ENCODE measurements at regions not wholly inside any gene's neighbourhood (a gene's known extent, or its start where the extent isn't known, plus 50 kb on each side); places are given as distances from the start of the nearest gene placed in this dataset.

DNA sequence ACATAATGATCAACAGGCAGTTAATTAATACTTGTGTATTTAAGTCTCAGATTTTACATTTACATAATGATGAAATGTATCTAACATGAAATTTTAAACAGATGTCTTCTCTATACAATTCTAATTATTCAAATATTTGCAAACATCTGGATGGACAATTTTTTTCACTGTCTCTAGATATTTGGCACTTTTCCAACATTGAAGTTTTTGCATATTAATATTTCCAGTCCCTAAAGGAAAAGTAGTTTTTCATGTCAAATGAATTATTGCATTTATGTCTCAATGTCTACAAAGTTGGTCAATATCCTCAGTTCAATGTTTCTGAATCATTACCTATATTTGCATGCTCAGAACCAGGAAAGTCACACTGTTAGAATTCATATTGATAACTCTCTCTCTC, 560.9 kb upstream of the PKDCC start:
- DNase-seq (ENCODE audit: low read depth), result no peak
- TF ChIP-seq CTCF (conservative IDR thresholded peaks at IDR 0.05; ENCODE audit: low read depth, low read length), result no peak
- no peak overlapping the region for H3K4me3 ChIP-seq (ENCODE audit: low read depth, low read length)

GRCh38 chr2:41488888-41489287, 558.9 kb upstream of the PKDCC start:
- H3K4me3 ChIP-seq (ENCODE audit: low read depth, low read length), result no peak overlapping the region
- no peak for TF ChIP-seq CTCF (conservative IDR thresholded peaks at IDR 0.05; ENCODE audit: low read depth, low read length)
- no peak for DNase-seq (ENCODE audit: low read depth)

GRCh38 chr2:41489638-41490037, 558.2 kb upstream of the PKDCC start:
- DNase-seq (ENCODE audit: low read depth), result no peak
- H3K4me3 ChIP-seq (ENCODE audit: low read depth, low read length), result no peak overlapping the region
- no peak for TF ChIP-seq CTCF (conservative IDR thresholded peaks at IDR 0.05; ENCODE audit: low read depth, low read length)

- TF ChIP-seq CTCF (conservative IDR thresholded peaks at IDR 0.05; ENCODE audit: low read depth, low read length), result no peak
- peak; percentile 4 for DNase-seq (ENCODE audit: low read depth)
- no peak overlapping the region for H3K4me3 ChIP-seq (ENCODE audit: low read depth, low read length)
Observed at GRCh38 chr2:41495050-41495449, 552.8 kb upstream of the PKDCC start.

- no peak for DNase-seq (ENCODE audit: low read depth)
- TF ChIP-seq CTCF (conservative IDR thresholded peaks at IDR 0.05; ENCODE audit: low read depth, low read length), result peak; percentile 2
Observed at GRCh38 chr2:41496908-41497307, 550.9 kb upstream of the PKDCC start.

GRCh38 chr2:41498781-41499180, 549.0 kb upstream of the PKDCC start:
- no peak for TF ChIP-seq CTCF (conservative IDR thresholded peaks at IDR 0.05; ENCODE audit: low read depth, low read length)
- no peak for DNase-seq (ENCODE audit: low read depth)

More at GRCh38 chr2:41496908-41497307, 550.9 kb upstream of the PKDCC start:
- no peak overlapping the region for H3K4me3 ChIP-seq (ENCODE audit: low read depth, low read length)

DNA sequence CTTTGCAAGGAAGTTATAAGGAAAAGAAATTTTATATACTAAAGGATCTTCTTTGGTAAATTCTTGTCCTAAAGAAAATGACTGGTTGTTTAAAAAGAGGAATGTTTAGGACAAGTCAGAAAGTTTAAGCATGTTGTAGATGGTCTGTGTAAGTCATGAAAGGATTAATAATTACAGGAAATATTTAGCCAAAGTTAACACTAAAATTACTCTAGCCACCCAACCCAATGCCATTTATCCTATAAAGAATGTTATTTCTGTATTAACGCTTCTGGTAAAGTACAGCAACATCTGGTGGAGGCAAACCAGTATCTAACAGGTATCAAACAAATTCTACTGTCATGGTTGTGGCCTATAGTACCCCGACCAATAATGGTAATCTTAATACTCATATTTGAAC, 546.9 kb upstream of the PKDCC start:
- no peak overlapping the region for H3K4me3 ChIP-seq (ENCODE audit: low read depth, low read length)
- TF ChIP-seq CTCF (conservative IDR thresholded peaks at IDR 0.05; ENCODE audit: low read depth, low read length), result no peak
- DNase-seq (ENCODE audit: low read depth), result no peak

More at GRCh38 chr2:41498781-41499180, 549.0 kb upstream of the PKDCC start:
- no peak overlapping the region for H3K4me3 ChIP-seq (ENCODE audit: low read depth, low read length)
